GM19395 (cell line): ENCODE measurements at regions not wholly inside any gene's neighbourhood (a gene's known extent, or its start where the extent isn't known, plus 50 kb on each side); places are given as distances from the start of the nearest gene placed in this dataset.
"Not testable (repeated sequence)": the region's sequence is repeated elsewhere in the genome, so short reads cannot be mapped to it uniquely, and the experiment has no call there.

Experiments
- ATAC-seq: cut with Tn5 transposase; IDR thresholded peaks from one replicate; pipeline ENCODE4 v1.9.1; 2021; ENCODE audit warnings: mild to moderate bottlenecking, moderate library complexity; ENCODE audit not compliant: unreplicated experiment

DNA sequence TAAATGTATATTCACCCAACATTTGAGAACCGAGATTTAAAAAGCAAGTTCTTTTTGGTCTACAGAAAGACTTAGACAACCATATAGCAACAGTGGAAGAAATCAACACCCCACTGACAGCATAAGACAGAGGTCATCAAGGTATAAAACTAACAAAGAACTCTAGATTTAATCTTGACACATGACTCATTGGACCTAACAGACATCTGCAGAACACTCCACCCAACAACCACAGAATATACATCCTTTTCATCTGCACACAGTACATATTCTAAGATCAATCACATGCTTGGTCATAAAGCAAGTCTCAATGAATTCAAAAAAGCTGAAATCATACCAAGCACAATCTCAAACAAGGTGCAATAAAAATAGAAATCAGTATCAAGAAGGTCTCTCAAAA is 65.8 kb downstream of the SPIN4 start:
- ATAC-seq, result no peak

- ATAC-seq, result no peak
Observed at GRCh38 chrX:63284659-63285058, 66.5 kb downstream of the SPIN4 start.

- ATAC-seq, result no peak
Observed at GRCh38 chrX:63283348-63283747, 67.8 kb downstream of the SPIN4 start.

GRCh38 chrX:63282828-63283227 is 68.3 kb downstream of the SPIN4 start:
- ATAC-seq, result no peak

- ATAC-seq, result no peak
Observed at GRCh38 chrX:63282077-63282476, 69.1 kb downstream of the SPIN4 start.

DNA sequence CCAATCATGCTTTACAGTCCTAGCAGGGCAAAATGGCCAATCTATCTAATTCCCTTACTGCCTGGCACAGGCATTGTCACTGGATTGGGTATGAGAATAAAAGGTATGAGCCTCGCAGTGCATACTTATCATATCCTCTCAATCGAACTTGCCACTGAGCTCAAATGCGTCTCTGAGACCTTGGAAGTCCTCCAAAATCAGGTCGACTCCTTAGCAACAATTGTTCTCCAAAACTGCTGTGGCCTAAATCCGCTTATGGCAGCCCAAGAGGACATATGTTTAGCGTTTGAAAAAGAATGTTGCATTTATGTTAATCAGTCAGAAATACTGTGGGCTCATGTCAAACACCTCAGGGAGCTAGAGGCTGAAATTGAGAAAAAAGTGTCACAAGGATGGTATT is 69.7 kb downstream of the SPIN4 start:
- ATAC-seq, result no peak

GRCh38 chrX:63277394-63277793 is 73.7 kb downstream of the SPIN4 start:
- not testable (repeated sequence) for ATAC-seq

DNA sequence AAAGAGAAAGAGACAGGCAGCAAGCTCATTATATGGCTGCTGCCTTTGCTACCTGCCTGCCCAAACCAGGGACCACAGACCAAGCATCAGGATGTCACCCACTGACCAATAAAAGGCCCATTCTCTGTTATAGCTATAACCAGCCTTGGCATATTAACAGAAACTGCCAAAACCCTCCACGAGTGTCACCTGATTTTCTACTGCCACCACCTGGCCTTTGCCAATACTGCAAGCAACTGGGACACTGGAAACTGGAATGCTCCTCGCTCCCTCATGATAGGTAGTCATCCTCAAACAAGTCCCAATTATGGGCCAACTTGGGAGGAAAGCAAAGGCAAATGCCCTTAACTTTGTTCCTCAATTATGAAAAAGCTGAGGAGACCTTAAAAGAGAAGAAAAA is 76.0 kb downstream of the SPIN4 start:
- no peak for ATAC-seq

- ATAC-seq, result no peak
Observed at GRCh38 chrX:63270873-63271272, 80.3 kb downstream of the SPIN4 start.

- ATAC-seq, result no peak
Observed at GRCh38 chrX:63258144-63258543, 93.0 kb downstream of the SPIN4 start.

DNA sequence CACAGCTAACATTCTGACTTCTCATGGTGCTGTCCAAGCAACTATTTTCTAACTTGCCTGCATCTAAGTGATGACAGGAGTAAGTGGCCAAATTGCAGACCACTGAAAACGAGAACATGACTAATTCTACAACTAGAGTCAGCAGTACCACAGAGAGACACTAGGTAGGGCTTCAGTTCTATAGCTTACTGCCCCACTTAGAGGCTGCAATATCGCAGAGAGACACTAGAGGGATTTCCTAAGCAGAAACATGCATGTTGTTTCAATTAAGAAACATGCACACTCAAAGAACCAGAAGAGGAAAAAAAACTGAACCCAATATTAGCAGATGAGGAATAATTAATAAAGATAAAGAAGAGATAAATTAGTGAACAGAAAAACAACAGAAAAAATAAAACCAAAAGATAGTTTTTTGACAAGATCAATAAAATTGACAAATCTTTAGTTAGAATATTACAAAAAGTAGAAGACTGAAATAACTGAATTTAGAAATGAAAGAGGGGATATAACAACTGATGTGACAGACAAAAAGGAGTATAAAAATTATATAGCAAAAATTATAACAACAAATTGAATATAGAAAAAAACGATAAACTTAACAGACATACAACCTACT is 100.8 kb downstream of the SPIN4 start:
- peak; percentile 100 for ATAC-seq

GRCh38 chrX:63242689-63243088 is 108.4 kb downstream of the SPIN4 start:
- ATAC-seq, result not testable (repeated sequence)

DNA sequence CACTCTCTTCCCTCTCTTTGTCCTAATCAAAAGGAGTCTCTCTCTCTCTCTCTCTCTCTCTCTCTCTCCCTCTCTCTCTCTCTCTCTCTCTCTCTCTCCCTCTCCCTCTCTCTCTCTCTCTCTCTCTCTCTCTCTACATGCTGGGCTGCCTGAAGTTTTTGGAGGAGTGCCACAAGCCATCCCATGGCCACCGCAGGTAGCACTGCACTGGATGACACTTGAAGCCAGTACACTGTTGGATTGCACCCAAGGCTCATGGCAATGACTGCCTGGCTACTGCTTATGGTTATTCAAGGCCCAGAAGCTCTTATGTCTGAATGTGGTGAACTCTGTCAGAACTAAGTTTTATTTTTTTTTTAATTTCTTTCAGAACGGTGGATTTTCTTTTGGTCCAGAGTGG is 115.2 kb downstream of the SPIN4 start:
- not testable (repeated sequence) for ATAC-seq

DNA sequence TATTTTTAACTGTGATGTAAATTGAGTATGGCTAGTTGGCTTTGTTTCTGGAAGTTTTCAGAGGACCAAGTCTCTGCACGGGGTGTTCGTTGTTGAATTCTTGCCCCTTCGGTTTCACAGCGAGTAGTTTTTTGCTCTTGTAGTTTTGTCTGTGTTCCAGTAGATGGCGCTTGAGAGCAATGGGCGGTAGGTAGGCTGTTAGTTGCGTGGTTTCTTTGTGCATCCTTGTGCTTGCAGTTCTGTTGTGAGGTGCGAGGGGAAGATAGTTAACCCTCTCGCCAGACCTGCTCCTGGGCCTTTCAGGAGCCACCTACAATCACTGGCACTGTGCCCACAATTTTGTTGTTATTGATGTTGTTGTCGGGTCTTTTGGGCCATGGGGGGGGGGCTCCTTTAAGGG is 118.1 kb downstream of the SPIN4 start:
- ATAC-seq, result not testable (repeated sequence)

GRCh38 chrX:63218202-63218601 is 132.9 kb downstream of the SPIN4 start:
- not testable (repeated sequence) for ATAC-seq

DNA sequence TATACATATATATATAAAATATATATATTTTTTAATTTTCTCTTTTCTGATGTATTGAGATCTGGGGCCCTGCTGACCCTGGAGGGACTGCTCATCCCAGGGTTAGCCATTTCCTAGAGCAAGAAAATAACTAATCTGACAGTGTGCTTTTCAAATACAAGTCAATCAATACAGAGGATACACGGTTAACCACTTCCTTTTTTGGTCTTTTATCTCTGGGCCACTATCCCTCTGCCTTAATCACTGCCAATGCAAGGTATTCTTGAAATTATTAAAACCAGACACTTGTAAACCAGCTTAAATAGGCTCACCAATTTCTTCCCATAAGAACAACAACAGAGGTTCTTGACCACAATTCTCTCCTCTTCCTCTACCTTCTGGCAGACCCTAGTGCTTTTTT is 133.6 kb downstream of the SPIN4 start:
- not testable (repeated sequence) for ATAC-seq

DNA sequence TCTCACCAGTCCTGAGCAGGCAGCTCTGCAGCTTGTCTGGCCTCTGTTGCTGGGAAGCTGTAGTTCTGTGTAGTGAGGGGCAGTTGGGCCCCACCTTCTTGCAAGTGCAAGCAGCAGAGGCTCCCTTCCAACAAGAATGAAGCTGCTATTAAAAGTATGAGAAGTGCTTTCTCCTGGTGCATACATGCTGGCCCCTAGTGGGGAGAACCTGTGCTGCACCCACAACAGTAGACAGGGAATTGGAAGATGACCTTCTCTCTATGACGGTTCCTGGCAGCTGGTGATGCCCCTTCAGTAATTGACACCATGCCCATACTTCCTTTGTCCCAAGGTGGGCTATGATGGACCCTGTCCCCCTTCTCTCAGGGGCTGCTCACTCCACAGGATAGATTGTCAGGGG is 141.5 kb downstream of the SPIN4 start:
- peak; percentile 59 for ATAC-seq

DNA sequence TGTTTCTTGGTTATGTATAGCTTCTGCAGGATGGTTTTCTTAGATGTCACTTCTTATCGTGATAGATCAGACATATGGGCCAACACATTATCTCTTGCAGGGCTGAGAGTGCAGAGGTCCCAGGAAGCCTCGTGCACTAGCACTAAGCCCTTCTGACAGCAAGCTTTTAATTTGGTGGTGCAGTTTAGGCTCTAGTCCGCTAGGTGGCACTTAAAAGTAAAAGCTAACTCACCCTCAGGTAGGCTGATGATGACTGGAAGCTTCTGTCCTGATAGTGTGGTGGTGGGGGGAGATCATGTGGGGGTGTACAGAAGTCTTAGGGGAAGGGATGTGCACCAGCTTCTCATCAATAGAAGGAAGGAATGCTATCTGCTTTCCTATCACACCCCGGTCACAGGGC is 142.0 kb downstream of the SPIN4 start:
- peak; percentile 74 for ATAC-seq

- not testable (repeated sequence) for ATAC-seq
Observed at GRCh38 chrX:63204266-63205074, 146.7 kb downstream of the SPIN4 start.

- ATAC-seq, result not testable (repeated sequence)
Observed at GRCh38 chrX:63201987-63202386, 149.1 kb downstream of the SPIN4 start.

- ATAC-seq, result not testable (repeated sequence)
Observed at GRCh38 chrX:63198693-63199092, 152.4 kb downstream of the SPIN4 start.

GRCh38 chrX:63192366-63193041 is 158.6 kb downstream of the SPIN4 start:
- not testable (repeated sequence) for ATAC-seq
